SK-N-SH (cell line): ENCODE measurements at regions not wholly inside any gene's neighbourhood (a gene's known extent, or its start where the extent isn't known, plus 50 kb on each side); places are given as distances from the start of the nearest gene placed in this dataset.
A peak's percentile ranks its signal among the peaks of the same experiment; 100 is the strongest.

ENCODE experiments used
- CTCF ChIP-seq: fragments of 200-600 bp; sonication (generic); IDR thresholded peaks from 2 replicates; pipeline ENCODE4 v1.6.1; 2017; ENCODE audit warnings: antibody characterized with exemption, mild to moderate bottlenecking, moderate library complexity
- ELF1 ChIP-seq: IDR thresholded peaks from 2 replicates; pipeline ENCODE4 v1.4.0; 2012
- EZH2phosphoT487 ChIP-seq: fragments of 200-600 bp; sonication (generic); IDR thresholded peaks from 2 replicates; pipeline ENCODE4 v1.6.1; 2017; ENCODE audit warnings: low read depth, mixed run types, mild to moderate bottlenecking, antibody characterized with exemption, moderate library complexity, borderline replicate concordance
- FOXJ3 ChIP-seq: sonication (generic); formaldehyde crosslinking; IDR thresholded peaks from 2 replicates; pipeline ENCODE4 v1.5.1; 2020; ENCODE audit warnings: mild to moderate bottlenecking, missing genetic modification reagents
- GABPA ChIP-seq: IDR thresholded peaks from 2 replicates; pipeline ENCODE4 v1.4.0; 2012; ENCODE audit warnings: low read depth, mild to moderate bottlenecking
- GATA2 ChIP-seq: sonication (generic); formaldehyde crosslinking; IDR thresholded peaks from 2 replicates; pipeline ENCODE4 v1.5.0; 2020; ENCODE audit warnings: mild to moderate bottlenecking, missing genetic modification reagents
- JUND ChIP-seq: IDR thresholded peaks from 2 replicates; pipeline ENCODE4 v1.4.0; 2012
- POLR2AphosphoS5 ChIP-seq: IDR thresholded peaks from 2 replicates; pipeline ENCODE4 v1.6.1; 2012; ENCODE audit warnings: low read depth, low read length
- SIN3A ChIP-seq: IDR thresholded peaks from 2 replicates; pipeline ENCODE4 v1.6.1; 2012; ENCODE audit warnings: low read depth, mild to moderate bottlenecking, low read length, moderate library complexity, borderline replicate concordance
- SMC3 ChIP-seq: IDR thresholded peaks from 2 replicates; pipeline ENCODE4 v1.6.1; 2012; ENCODE audit warnings: low read depth, low read length, improper control_type of control experiment
- USF1 ChIP-seq: IDR thresholded peaks from 2 replicates; pipeline ENCODE4 v1.4.0; 2012; ENCODE audit warnings: low read depth, borderline replicate concordance
- USF2 ChIP-seq: fragments of 150-350 bp; IDR thresholded peaks from 2 replicates; pipeline ENCODE4 v1.6.1; 2017; ENCODE audit warnings: antibody characterized with exemption, low read length, low read depth, borderline replicate concordance

- TF ChIP-seq ELF1 = no peak
- no peak for TF ChIP-seq FOXJ3 (CRISPR knock-in tag)
- TF ChIP-seq EZH2phosphoT487 = no peak
- TF ChIP-seq GABPA = no peak
- peak; percentile 77 for TF ChIP-seq CTCF
- TF ChIP-seq POLR2AphosphoS5 = no peak
- TF ChIP-seq SMC3 = peak; percentile 35
- TF ChIP-seq USF1 = no peak
- no peak for TF ChIP-seq GATA2 (CRISPR knock-in tag)
- TF ChIP-seq SIN3A = no peak
- TF ChIP-seq JUND = no peak
- TF ChIP-seq USF2 = no peak
Observed at GRCh38 chr2:90069290-90069894, 1377.9 kb downstream of the RPIA start.
